Naive thymus-derived CD4-positive, alpha-beta T cell (primary cell): ENCODE measurements at regions not wholly inside any gene's neighbourhood (a gene's known extent, or its start where the extent isn't known, plus 50 kb on each side); places are given as distances from the start of the nearest gene placed in this dataset.
A peak's percentile ranks its signal among the peaks of the same experiment; 100 is the strongest.

Experiments used
- ATAC-seq: fragments of 150-1000 bp; cut with Tn5 transposase; 2 replicates; pipeline ENCODE4 v1.10.0; 2021; ENCODE audit warnings: mild to moderate bottlenecking, moderate library complexity
- CTCF ChIA-PET: fragments of 350-600 bp; sonication (Branson Sonifier 250); formaldehyde crosslinking; loops from one replicate; lab custom pipeline; 2021; ENCODE audit warnings: antibody characterized with exemption; lab: Charles Lee
- POLR2A ChIA-PET: fragments of 350-600 bp; sonication (Branson Sonifier 250); formaldehyde crosslinking; loops from one replicate; lab custom pipeline; 2021; ENCODE audit warnings: antibody characterized with exemption, inconsistent platforms; lab: Charles Lee
- DNase-seq, 9 donors: peaks; one replicate each; pipeline versions ENCODE4 v3.0.0 to v3.0.0-alpha.2; 2020 to 2022; ENCODE audit warnings: mixed read lengths in 1 of 9
- H3K27ac ChIP-seq: one replicate; pipeline ENCODE4 v1.7.0; 2013; ENCODE audit warnings: mild to moderate bottlenecking, low read depth, low read length, moderate library complexity
- H3K27me3 ChIP-seq, 2 donors: one replicate each; pipeline ENCODE4 v1.7.0; 2013; ENCODE audit warnings: low read length in 2 of 2, mild to moderate bottlenecking in 2 of 2, moderate library complexity in 2 of 2; ENCODE audit not compliant: control insufficient read depth in 2 of 2, insufficient read depth in 2 of 2
- H3K36me3 ChIP-seq, 3 experiments: 1 replicate in 2 of 3; 2 replicates in 1 of 3; pipeline ENCODE4 v1.7.0; 2013; ENCODE audit warnings: low read length in 3 of 3, mild to moderate bottlenecking in 3 of 3, moderate library complexity in 1 of 3; ENCODE audit not compliant: insufficient read depth in 3 of 3, control insufficient read depth in 2 of 3
- H3K4me1 ChIP-seq, 2 donors: one replicate each; pipeline ENCODE4 v1.7.0; 2013; ENCODE audit warnings: low read length in 2 of 2, mild to moderate bottlenecking in 2 of 2, moderate library complexity in 1 of 2; ENCODE audit not compliant: control insufficient read depth in 2 of 2, insufficient read depth in 2 of 2
- H3K4me3 ChIP-seq: 2 replicates; pipeline ENCODE4 v1.7.0; 2013; ENCODE audit warnings: mild to moderate bottlenecking, low read length
- H3K9me3 ChIP-seq, 3 experiments: 1 replicate in 2 of 3; 2 replicates in 1 of 3; pipeline ENCODE4 v1.7.0; 2013; ENCODE audit warnings: low read length in 3 of 3; ENCODE audit not compliant: control insufficient read depth in 2 of 3
- H3K27ac Mint-ChIP-seq, 9 donors: one replicate each; pipeline ENCODE4 v1.8.0; 2020 to 2022; ENCODE audit warnings: mixed read lengths in 9 of 9, mild to moderate bottlenecking in 8 of 9, moderate library complexity in 5 of 9, inconsistent platforms in 2 of 9
- H3K27me3 Mint-ChIP-seq, 5 donors: one replicate each; pipeline ENCODE4 v1.8.0; 2021 to 2022; ENCODE audit warnings: mixed read lengths in 5 of 5, mild to moderate bottlenecking in 1 of 5
- H3K36me3 Mint-ChIP-seq, 5 donors: one replicate each; pipeline ENCODE4 v1.8.0; 2020 to 2022; ENCODE audit warnings: mixed read lengths in 5 of 5, mild to moderate bottlenecking in 3 of 5, inconsistent platforms in 1 of 5
- H3K4me1 Mint-ChIP-seq, 7 donors: one replicate each; pipeline ENCODE4 v1.8.0; 2020 to 2022; ENCODE audit warnings: mixed read lengths in 7 of 7, mild to moderate bottlenecking in 3 of 7, inconsistent platforms in 1 of 7
- H3K4me3 Mint-ChIP-seq, 10 donors: one replicate each; pipeline ENCODE4 v1.8.0; 2020 to 2022; ENCODE audit warnings: mild to moderate bottlenecking in 10 of 10, mixed read lengths in 10 of 10, moderate library complexity in 6 of 10, inconsistent platforms in 2 of 10
- H3K9me3 Mint-ChIP-seq, 11 donors: one replicate each; pipeline ENCODE4 v1.8.0; 2020 to 2022; ENCODE audit warnings: mixed read lengths in 11 of 11, mild to moderate bottlenecking in 4 of 11, inconsistent platforms in 1 of 11, moderate library complexity in 1 of 11
- intact Hi-C, 2 donors: fragments of 100-400 bp; cut with micrococcal nuclease; formaldehyde crosslinking; loops; one replicate each; pipeline ENCODE4 v1.15.1; 2023

DNA sequence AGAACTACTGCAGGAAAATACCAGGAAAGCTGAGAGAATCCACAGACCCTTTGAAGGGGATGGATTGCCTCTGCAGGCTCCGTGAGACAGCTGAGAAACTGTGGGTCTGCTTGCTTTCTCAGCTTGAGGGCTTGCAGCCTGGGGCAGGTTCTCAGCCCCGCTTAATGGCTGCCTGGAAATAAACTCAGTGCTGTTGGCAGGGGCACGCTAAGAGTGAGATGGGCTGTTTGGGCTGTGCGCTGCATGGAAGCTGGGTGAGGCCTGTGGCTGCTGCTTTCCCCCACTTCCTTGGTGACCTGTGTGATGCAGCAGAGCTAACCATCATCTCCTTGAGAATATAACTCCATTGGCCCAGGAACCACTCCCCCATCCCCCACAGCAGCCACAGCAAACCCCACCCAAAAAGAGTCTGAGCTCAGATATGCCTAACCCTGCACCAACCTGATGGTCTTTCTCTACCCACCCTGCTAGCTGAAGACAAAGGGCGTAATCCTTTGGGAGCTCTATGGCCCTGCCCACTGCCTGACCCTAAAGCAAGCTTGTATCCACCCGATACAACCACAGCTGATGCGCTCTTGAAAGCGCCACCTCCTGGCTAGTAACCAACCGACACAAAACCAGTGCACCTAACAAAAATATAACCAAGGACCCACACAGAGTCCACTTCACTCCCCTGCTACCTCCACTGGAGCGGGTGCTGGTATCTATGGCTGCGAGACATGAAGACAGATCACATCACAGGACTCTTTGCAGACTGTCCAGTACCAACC is 800.6 kb upstream of the MAP3K7 start:
- Histone ChIP-seq H3K4me3 (no peak overlapping the region), H3K27ac (no peak overlapping the region), H3K36me3 (no peaks in the 10 kb centered on the region), H3K27me3 (no peaks in the 10 kb centered on the region), H3K4me1 (no peaks in the 10 kb centered on the region), H3K9me3 (no peaks in the 10 kb centered on the region)
- ATAC-seq (no peak), DNase-seq (no peak)
- Mint-ChIP-seq H3K27ac (no peak overlapping the region), H3K36me3 (no peaks in the 10 kb centered on the region), H3K9me3 (peaks cover 3 to 28% (median 8%) of the 10 kb centered on the region in 11 donors), H3K27me3 (no peaks in the 10 kb centered on the region), H3K4me1 (no peaks in the 10 kb centered on the region), H3K4me3 (no peak overlapping the region)
- CTCF ChIA-PET: no interaction called here
- POLR2A ChIA-PET: no interaction called here
- intact Hi-C loops: no loop called here

DNA sequence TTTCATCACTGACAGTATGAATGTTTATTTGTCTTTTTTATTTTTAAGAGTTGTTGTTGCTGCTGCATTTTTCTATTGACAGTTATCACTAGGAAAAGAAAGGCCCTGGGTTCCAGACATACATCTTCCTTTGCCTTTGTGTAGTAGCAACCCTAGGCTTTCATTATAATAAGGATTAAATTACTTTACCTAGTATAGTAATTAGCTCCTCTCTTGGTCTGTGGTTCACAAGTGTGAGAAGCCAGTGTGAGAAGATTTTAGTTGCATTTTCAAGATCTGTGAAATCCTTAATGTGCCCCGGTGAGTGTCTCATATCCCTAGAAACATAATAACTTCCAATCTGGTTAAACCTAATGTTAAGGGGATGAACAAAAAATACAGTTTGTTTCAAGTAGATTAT is 799.3 kb upstream of the MAP3K7 start:
- Mint-ChIP-seq H3K4me1 (no peaks in the 10 kb centered on the region), H3K27me3 (no peaks in the 10 kb centered on the region), H3K27ac (no peak overlapping the region), H3K36me3 (no peaks in the 10 kb centered on the region), H3K9me3 (peaks cover 3 to 21% (median 8%) of the 10 kb centered on the region in 11 donors), H3K4me3 (no peak overlapping the region)
- H3K27me3 ChIP-seq: no peaks in the 10 kb centered on the region
- DNase-seq: no peak
- H3K4me3 ChIP-seq: no peak overlapping the region
- intact Hi-C loops: no loop called here
- ATAC-seq: no peak
- no peak overlapping the region for H3K27ac ChIP-seq
- POLR2A ChIA-PET: no interaction called here
- H3K36me3 ChIP-seq: no peaks in the 10 kb centered on the region
- H3K4me1 ChIP-seq: no peaks in the 10 kb centered on the region
- CTCF ChIA-PET: no interaction called here
- no peaks in the 10 kb centered on the region for H3K9me3 ChIP-seq

DNA sequence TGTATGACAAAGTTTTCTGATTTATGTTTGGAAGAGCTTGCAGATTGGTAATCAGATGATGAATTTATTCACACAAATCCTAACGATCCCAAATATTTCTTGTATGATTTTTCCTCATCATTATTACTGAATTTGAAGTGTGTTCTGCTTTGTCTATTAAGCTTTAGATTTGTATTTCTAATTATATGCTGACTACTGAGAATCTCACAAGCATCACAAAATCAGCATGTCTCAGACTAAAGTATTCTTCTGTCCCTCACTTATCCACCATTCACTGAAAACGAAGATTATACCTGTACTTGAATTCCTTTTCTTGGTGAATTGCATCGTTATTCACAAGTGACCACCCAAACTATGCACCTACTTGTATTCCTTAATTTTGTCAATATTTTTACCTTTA is 796.3 kb upstream of the MAP3K7 start:
- ATAC-seq: no peak
- no peaks in the 10 kb centered on the region for H3K27me3 Mint-ChIP-seq
- Histone ChIP-seq H3K36me3 (no peaks in the 10 kb centered on the region), H3K4me3 (no peak overlapping the region), H3K9me3 (no peaks in the 10 kb centered on the region), H3K27me3 (no peaks in the 10 kb centered on the region), H3K4me1 (no peaks in the 10 kb centered on the region), H3K27ac (no peak overlapping the region)
- intact Hi-C loops: no loop called here
- no peaks in the 10 kb centered on the region for H3K36me3 Mint-ChIP-seq
- CTCF ChIA-PET: no interaction called here
- H3K4me1 Mint-ChIP-seq: no peaks in the 10 kb centered on the region
- peaks cover 0 to 13% (median 3%) of the 10 kb centered on the region in 11 donors for H3K9me3 Mint-ChIP-seq
- no peak overlapping the region for H3K4me3 Mint-ChIP-seq
- no peak for DNase-seq
- POLR2A ChIA-PET: no interaction called here
- H3K27ac Mint-ChIP-seq: no peak overlapping the region

DNA sequence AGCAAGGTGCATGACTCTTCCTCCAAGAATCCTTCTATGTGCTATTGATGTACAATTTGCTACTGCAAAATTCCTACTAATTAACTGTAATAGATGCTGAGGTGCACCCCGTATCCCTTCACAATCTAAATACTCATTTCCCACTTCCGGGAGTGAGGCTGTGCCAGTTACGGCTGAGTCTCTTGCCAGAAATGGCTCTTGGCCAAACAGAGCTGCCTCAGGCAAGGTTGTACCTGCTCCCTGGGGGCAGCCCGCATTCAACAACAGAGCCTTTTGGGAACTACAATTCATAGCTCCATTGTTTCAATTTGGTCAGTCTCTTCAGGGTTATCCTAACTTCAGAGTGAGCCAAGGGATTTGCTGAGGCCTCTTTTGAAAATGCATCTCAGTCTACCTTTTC is 789.8 kb upstream of the MAP3K7 start:
- Histone ChIP-seq H3K9me3 (no peaks in the 10 kb centered on the region), H3K4me1 (no peaks in the 10 kb centered on the region), H3K4me3 (no peak overlapping the region), H3K27ac (no peak overlapping the region), H3K27me3 (no peaks in the 10 kb centered on the region), H3K36me3 (no peaks in the 10 kb centered on the region)
- Mint-ChIP-seq H3K4me1 (no peaks in the 10 kb centered on the region), H3K4me3 (no peak overlapping the region), H3K36me3 (no peaks in the 10 kb centered on the region), H3K9me3 (peaks cover 0 to 12% (median under 1%) of the 10 kb centered on the region in 11 donors), H3K27ac (no peak overlapping the region), H3K27me3 (no peaks in the 10 kb centered on the region)
- ATAC-seq: no peak
- intact Hi-C loops: no loop called here
- POLR2A ChIA-PET: no interaction called here
- CTCF ChIA-PET: no interaction called here
- no peak for DNase-seq

DNA sequence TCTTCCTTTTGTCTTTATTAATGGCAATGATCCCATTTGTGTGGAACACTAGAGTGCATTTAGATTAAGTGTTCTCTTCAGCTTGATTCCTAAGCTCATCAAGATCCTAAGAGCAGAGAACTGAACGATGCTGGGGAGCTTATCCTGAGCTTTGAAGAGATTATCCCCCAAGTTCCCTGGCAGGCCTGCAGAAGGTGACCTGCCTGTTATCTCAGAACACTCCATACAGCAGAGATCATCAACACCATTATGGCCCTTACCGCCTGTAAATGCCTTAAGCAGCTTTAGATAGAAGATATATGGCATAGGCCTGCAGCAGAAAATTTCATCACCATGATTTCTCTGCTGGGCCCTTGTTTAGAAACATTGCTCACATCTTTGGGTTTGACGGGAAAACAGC is 779.9 kb upstream of the MAP3K7 start:
- CTCF ChIA-PET: no interaction called here
- Mint-ChIP-seq H3K9me3 (peaks cover 0 to 15% (median 5%) of the 10 kb centered on the region in 11 donors), H3K36me3 (no peaks in the 10 kb centered on the region), H3K4me1 (no peaks in the 10 kb centered on the region), H3K4me3 (no peak overlapping the region), H3K27me3 (no peaks in the 10 kb centered on the region), H3K27ac (peak overlapping the region in 1 of 9 donors; percentile 42)
- Histone ChIP-seq H3K27me3 (no peaks in the 10 kb centered on the region), H3K36me3 (no peaks in the 10 kb centered on the region), H3K4me1 (no peaks in the 10 kb centered on the region), H3K27ac (no peak overlapping the region), H3K4me3 (no peak overlapping the region), H3K9me3 (no peaks in the 10 kb centered on the region)
- no peak for ATAC-seq
- POLR2A ChIA-PET: no interaction called here
- intact Hi-C loops: no loop called here
- no peak for DNase-seq

DNA sequence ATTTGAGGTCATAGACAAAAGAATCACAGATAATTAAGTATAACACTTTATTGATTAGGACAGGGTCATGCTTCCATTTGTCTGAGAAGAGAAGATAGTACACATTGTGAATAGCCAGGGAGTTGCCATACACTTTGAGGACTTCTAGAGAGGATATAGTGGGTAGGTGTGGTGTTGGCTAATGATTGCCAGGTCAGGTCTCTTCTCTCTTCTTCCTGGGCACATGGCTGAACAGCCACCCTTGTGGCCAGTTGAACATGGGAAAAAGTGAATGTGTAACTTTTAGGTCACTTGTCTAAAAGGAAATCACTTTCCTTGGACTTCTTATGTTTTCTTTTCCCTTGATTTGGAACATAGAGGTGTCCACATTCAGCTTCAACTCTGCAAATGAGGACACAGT is 772.1 kb upstream of the MAP3K7 start:
- Mint-ChIP-seq H3K27me3 (no peaks in the 10 kb centered on the region), H3K4me1 (no peaks in the 10 kb centered on the region), H3K4me3 (no peak overlapping the region), H3K36me3 (no peaks in the 10 kb centered on the region), H3K27ac (no peak overlapping the region), H3K9me3 (peaks cover 0 to 5% (median 0%) of the 10 kb centered on the region in 11 donors)
- ChIA-PET POLR2A (no interaction called here), CTCF (no interaction called here)
- no peak overlapping the region for H3K4me3 ChIP-seq
- H3K36me3 ChIP-seq: no peaks in the 10 kb centered on the region
- no peaks in the 10 kb centered on the region for H3K4me1 ChIP-seq
- no peaks in the 10 kb centered on the region for H3K9me3 ChIP-seq
- no peak for ATAC-seq
- intact Hi-C loops: no loop called here
- H3K27ac ChIP-seq: no peak overlapping the region
- no peak for DNase-seq
- H3K27me3 ChIP-seq: no peaks in the 10 kb centered on the region

DNA sequence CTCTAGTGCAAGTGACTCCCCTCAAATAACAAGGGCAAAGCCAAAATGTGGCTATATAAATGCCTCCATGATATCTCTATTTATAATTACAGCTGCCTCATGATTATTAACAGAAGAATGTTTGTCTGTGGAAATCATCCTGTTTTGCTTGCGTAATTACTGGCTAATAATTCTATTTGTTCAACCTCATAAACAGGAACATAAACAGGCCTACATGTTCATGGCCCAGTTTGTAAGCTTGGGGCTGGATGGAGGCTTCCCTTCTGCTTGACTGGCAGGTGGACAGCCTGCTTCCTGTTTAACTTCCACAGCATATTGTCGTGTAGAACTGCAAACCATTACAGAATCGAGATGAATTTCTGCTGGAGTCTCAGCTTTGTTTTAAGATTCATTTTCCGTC is 766.0 kb upstream of the MAP3K7 start:
- POLR2A ChIA-PET: no interaction called here
- no peak overlapping the region for H3K27ac ChIP-seq
- H3K9me3 ChIP-seq: no peaks in the 10 kb centered on the region
- Mint-ChIP-seq H3K4me3 (no peak overlapping the region), H3K36me3 (no peaks in the 10 kb centered on the region), H3K27me3 (no peaks in the 10 kb centered on the region), H3K27ac (no peak overlapping the region), H3K9me3 (peaks cover 0 to 1% (median 0%) of the 10 kb centered on the region in 11 donors), H3K4me1 (no peaks in the 10 kb centered on the region)
- H3K4me3 ChIP-seq: no peak overlapping the region
- CTCF ChIA-PET: interaction anchor here (0.7 kb wide), 1 partner anchor 584 kb away, joined by 5 read pairs; no protein-coding TSS in a partner anchor
- ATAC-seq (no peak), DNase-seq (no peak)
- intact Hi-C loops: no loop called here
- no peaks in the 10 kb centered on the region for H3K36me3 ChIP-seq
- no peaks in the 10 kb centered on the region for H3K27me3 ChIP-seq
- no peaks in the 10 kb centered on the region for H3K4me1 ChIP-seq
